DND-41 (cell line): ENCODE measurements at regions not wholly inside any gene's neighbourhood (a gene's known extent, or its start where the extent isn't known, plus 50 kb on each side); places are given as distances from the start of the nearest gene placed in this dataset.

Source experiments
- CTCF ChIP-seq: IDR thresholded peaks from 2 replicates; pipeline ENCODE4 v1.5.1; 2012; ENCODE audit warnings: borderline replicate concordance, low read length, moderate library complexity, mild to moderate bottlenecking; ENCODE audit not compliant: poor library complexity, severe bottlenecking; ENCODE audit errors: extremely low read depth
- EZH2 ChIP-seq: IDR thresholded peaks from 3 replicates; pipeline ENCODE4 v1.6.1; 2012; ENCODE audit warnings: borderline replicate concordance, low read depth, mild to moderate bottlenecking, moderate library complexity, low read length, inconsistent platforms; ENCODE audit not compliant: severe bottlenecking

GRCh38 chr3:127448161-127448561, 142.4 kb downstream of the TPRA1 start:
- no peak for TF ChIP-seq EZH2
- TF ChIP-seq CTCF, result no peak
